Jurkat, Clone E6-1 (cell line): ENCODE measurements at regions not wholly inside any gene's neighbourhood (a gene's known extent, or its start where the extent isn't known, plus 50 kb on each side); places are given as distances from the start of the nearest gene placed in this dataset.
"Not testable (repeated sequence)": the region's sequence is repeated elsewhere in the genome, so short reads cannot be mapped to it uniquely, and the experiment has no call there.

Experiments used
- DNase-seq: peaks from one replicate; pipeline ENCODE4 v3.0.0-alpha.2; 2011; ENCODE audit warnings: low read depth, low spot score
- H3K4me3 ChIP-seq: 2 replicates; pipeline ENCODE4 v1.5.1; 2011; ENCODE audit warnings: mild to moderate bottlenecking, low read length, control low read depth, moderate library complexity

GRCh38 chr2:240236217-240237111, 96.0 kb upstream of the OTOS start:
- no peak overlapping the region for H3K4me3 ChIP-seq
- DNase-seq: no peak

- H3K4me3 ChIP-seq: no peak overlapping the region
- DNase-seq: no peak
Measured at GRCh38 chr2:240237609-240238174, 97.2 kb upstream of the OTOS start.

DNA sequence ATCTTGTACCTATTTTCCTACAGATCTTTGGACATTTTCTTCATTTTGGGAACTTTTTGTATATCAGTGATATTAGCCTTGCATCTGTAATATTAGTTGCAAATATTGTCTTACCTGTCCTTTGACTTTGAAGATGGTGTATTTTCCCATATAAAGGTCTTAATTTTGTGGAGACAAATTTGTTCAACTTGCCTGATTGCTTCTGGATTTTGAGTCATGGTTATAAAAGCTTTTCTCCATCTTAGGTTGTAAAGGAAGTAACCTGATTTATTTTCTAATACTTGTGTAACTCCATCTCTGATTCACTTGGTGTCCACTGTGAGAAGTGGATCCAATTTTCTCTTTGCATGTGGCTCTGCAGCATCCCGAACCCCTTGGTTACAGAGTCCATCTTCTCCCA, 97.7 kb upstream of the OTOS start:
- H3K4me3 ChIP-seq: no peak overlapping the region

GRCh38 chr2:240238786-240239185, 98.3 kb upstream of the OTOS start:
- H3K4me3 ChIP-seq: no peak overlapping the region
- no peak for DNase-seq

More for the DNA sequence above, 97.7 kb upstream of the OTOS start:
- no peak for DNase-seq

- H3K4me3 ChIP-seq: no peak overlapping the region
- DNase-seq: no peak
Measured at GRCh38 chr2:240239325-240239724, 98.9 kb upstream of the OTOS start.

GRCh38 chr2:240240017-240240734, 99.7 kb upstream of the OTOS start:
- DNase-seq: no peak
- H3K4me3 ChIP-seq: no peak overlapping the region

- no peak overlapping the region for H3K4me3 ChIP-seq
- DNase-seq: no peak
Measured at GRCh38 chr2:240240781-240241180, 100.3 kb upstream of the OTOS start.

- DNase-seq: no peak
Measured at GRCh38 chr2:240241572-240241971, 101.1 kb upstream of the OTOS start.

GRCh38 chr2:240243049-240243448, 102.6 kb upstream of the OTOS start:
- not testable (repeated sequence) for H3K4me3 ChIP-seq, DNase-seq

More at GRCh38 chr2:240241572-240241971, 101.1 kb upstream of the OTOS start:
- H3K4me3 ChIP-seq: no peak overlapping the region

GRCh38 chr2:240244543-240244942, 104.1 kb upstream of the OTOS start:
- no peak for DNase-seq

GRCh38 chr2:240245184-240245583, 104.7 kb upstream of the OTOS start:
- no peak for DNase-seq
- no peak overlapping the region for H3K4me3 ChIP-seq

More at GRCh38 chr2:240244543-240244942, 104.1 kb upstream of the OTOS start:
- no peak overlapping the region for H3K4me3 ChIP-seq

DNA sequence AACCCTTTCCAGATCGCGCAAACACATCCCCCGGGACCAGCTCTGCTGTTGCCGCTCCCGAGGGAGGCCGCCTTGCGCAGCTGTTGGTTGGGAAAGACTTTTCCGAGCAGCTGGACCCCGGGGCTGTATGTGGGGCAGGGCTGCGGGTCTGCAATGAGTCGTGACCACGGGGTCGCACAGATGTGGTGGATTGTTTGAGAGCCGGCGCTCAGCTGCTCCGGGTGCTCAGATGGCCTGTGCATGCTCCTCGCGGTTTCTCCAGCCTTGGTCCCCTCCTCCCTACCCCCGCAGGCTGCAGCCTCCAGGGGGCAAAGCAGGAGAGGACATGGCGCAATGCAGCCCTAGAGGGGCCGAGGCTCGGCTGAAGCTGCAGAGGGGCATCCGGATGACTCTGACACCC, 105.2 kb upstream of the OTOS start:
- no peak for DNase-seq
- no peak overlapping the region for H3K4me3 ChIP-seq

GRCh38 chr2:240246173-240246820, 105.8 kb upstream of the OTOS start:
- H3K4me3 ChIP-seq: no peak overlapping the region
- no peak for DNase-seq

DNA sequence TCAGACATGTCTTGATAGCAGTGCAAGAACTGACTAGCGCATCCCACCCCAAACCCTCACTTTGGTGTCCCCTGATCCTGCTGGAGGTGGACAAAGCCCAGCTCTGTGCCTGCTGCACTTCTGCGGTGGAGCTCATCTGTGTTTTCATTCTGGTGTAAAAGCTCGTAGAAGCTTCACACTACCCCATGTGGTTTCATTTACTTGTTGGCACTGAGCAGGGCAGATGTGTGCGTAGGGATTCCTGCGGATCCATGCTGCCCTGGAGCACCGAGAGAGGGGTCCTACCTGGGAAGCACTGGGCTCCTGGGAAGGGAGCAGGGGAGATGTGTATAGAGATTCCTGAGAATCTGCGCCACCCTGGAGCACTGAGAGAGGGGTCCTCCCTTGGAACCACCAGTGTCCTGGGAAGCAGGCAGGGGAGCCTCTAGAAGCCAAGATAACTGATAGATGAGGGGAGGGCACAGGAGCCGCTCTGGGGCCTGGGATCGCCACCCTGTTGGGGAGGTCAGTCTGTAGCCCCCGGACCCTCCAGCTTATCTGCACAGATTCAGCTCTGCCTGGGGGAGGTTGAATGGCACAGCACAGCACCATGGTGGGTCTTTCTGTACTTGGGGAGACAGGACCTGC, 106.9 kb upstream of the OTOS start:
- DNase-seq: no peak
- H3K4me3 ChIP-seq: no peak overlapping the region

DNA sequence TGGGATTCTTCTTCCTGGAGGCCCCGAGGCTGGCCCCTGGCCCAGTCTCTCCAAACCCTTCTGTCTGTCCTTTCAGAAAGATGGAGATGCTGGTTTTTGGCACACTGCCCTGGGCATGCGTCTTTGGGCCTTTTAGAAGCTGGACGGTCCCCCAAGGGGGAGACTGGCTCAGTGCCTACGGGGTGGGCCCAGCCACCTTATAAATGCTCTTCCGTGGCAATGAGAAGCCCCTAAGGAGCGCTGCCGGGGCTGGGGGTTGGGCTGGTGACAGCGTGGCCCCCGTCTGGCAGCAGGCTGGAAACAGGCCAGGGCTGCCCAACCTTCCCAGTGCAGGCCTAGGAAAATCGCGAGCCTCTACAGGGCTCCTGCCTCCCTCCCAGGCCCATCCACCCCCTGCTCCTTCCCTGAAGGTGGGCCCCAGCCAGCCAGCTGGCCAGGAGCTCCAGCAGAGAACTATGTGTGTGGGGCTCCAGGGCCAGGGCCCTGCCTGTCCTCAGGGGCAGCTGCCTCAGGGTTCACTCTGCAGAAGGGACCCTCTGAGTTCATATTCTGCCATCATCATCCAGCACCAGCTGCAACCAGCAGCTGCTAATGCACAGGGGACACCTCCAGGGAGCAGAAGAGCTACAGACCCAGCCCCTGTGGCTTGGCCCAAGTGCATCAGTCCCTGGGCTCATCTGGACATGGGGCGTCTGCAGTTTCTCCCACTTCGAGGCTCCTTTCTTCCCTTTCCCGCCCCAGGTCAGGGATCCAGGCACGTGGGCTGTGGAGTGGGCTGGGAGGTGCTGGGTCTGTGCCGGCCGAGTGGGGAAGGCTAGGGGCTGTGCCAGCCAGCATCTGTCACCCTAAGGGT, 107.6 kb upstream of the OTOS start:
- no peak overlapping the region for H3K4me3 ChIP-seq
- DNase-seq: no peak

GRCh38 chr2:240248721-240249422, 108.4 kb upstream of the OTOS start:
- H3K4me3 ChIP-seq: no peak overlapping the region
- DNase-seq: no peak

DNA sequence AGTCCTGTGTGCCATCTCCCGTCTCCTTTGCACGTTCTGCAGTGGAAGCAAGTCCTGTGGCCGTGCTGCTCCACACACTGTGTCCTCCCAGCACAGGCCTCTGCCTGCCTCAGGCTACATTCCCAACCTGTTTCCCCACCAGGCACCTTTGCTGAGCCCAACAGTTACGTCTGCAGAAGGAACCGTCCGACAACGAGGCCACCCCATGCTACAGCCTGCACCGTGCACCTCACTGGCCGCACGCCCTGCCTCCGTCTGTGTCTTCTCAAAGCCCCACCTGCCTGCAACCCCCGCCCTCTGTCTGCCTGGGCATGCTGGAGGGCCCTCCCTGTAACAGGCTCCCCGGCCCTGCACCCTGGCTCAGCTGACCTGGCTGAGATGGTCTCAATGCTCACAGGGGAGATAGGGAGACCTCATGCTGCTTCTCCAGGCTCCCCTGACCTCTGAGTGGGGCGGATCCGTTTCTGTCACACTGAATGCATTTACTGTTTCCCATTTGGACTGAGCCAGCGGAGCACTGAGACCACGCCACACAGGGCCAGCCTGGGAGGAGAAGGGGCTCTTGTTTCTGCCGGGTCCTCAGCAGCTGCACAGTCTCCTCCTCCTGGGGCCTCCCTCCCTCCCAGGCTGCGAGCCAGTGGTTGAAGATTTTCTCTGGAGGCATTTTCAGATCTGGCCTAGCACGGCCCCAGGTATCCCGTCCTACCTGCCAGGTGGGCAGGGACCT, 109.1 kb upstream of the OTOS start:
- no peak for DNase-seq
- no peak overlapping the region for H3K4me3 ChIP-seq
